ENCODE measurements at regions not wholly inside any gene's neighbourhood (a gene's known extent, or its start where the extent isn't known, plus 50 kb on each side); places are given as distances from the start of the nearest gene placed in this dataset.
"Not testable (repeated sequence)": the region's sequence is repeated elsewhere in the genome, so short reads cannot be mapped to it uniquely, and the experiment has no call there.

DNA sequence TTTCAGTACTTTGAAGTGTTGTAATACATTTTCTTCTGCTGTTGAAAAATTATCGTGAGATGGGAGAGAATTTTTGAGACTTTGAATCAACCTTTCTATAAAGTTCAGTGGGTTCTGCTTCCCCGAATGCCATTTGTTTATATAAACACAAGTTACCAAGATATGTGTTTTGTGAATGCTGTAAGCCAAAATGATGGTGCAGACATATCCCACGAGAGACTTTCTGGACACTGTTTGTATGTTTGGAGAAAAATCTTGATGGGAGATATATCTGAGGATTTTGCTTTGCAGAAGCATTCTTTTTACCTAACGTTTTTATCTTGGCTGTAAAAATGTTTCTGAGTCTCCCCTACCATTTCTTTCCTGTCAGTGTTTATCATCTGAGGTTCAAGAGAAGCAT is 526.6 kb upstream of the ZNF717 start:
- Histone ChIP-seq H3K4me2 (ENCODE audit: low read length) (no peak overlapping the region), H4K20me1 (ENCODE audit: insufficient read depth, low read length) (no peaks in the 10 kb centered on the region), H3K36me3 (ENCODE audit: insufficient read depth, low read length) (no peaks in the 10 kb centered on the region), H3K27ac (ENCODE audit: low read depth, low read length, poor library complexity, severe bottlenecking) (no peak overlapping the region), H3K9me2 (ENCODE audit: insufficient read depth, low read length) (no peaks in the 10 kb centered on the region), H3K9me3 (ENCODE audit: low read length) (no peaks in the 10 kb centered on the region), H3K4me3 (ENCODE audit: low read depth, low read length, poor library complexity, severe bottlenecking) (no peak overlapping the region), H3K4me1 (ENCODE audit: insufficient read depth, low read length, poor library complexity, severe bottlenecking) (no peaks in the 10 kb centered on the region), H3K79me2 (ENCODE audit: insufficient read depth, low read depth, low read length) (no peaks in the 10 kb centered on the region), H2AFZ (ENCODE audit: low read length) (no peak overlapping the region)
- DNase-seq (ENCODE audit: low spot score): no peak
- intact Hi-C loops (cut with micrococcal nuclease; ENCODE audit: unreplicated experiment): no loop called here
- POLR2A ChIA-PET: interaction anchor here (0.9 kb wide), 1 partner anchor 15 kb away, joined by 6 read pairs; no protein-coding TSS in a partner anchor
- BruUV-seq (replicated peaks): no TSS peak
- no peak for TF ChIP-seq CTCF (conservative IDR thresholded peaks at IDR 0.05; ENCODE audit: low read length)
- no peak for TF ChIP-seq EZH2phosphoT487 (IDR thresholded peaks at IDR 0.05; ENCODE audit: borderline replicate concordance, low read depth, low read length)
- CTCF ChIA-PET (ENCODE audit: unreplicated experiment): no interaction called here

GRCh38 chr3:76315906-76316305 is 530.6 kb upstream of the ZNF717 start:
- H4K20me1 ChIP-seq (ENCODE audit: insufficient read depth, low read length); H3K4me2 ChIP-seq (ENCODE audit: low read length); POLR2A ChIA-PET; CTCF ChIA-PET (ENCODE audit: unreplicated experiment); BruUV-seq (replicated peaks); H3K9me3 ChIP-seq (ENCODE audit: low read length); H3K27ac ChIP-seq (ENCODE audit: low read depth, low read length, poor library complexity, severe bottlenecking); H3K79me2 ChIP-seq (ENCODE audit: insufficient read depth, low read depth, low read length); H3K36me3 ChIP-seq (ENCODE audit: insufficient read depth, low read length); H3K4me3 ChIP-seq (ENCODE audit: low read depth, low read length, poor library complexity, severe bottlenecking); H3K4me1 ChIP-seq (ENCODE audit: insufficient read depth, low read length, poor library complexity, severe bottlenecking); DNase-seq (ENCODE audit: low spot score); H3K9me2 ChIP-seq (ENCODE audit: insufficient read depth, low read length); H2AFZ ChIP-seq (ENCODE audit: low read length); intact Hi-C loops (cut with micrococcal nuclease; ENCODE audit: unreplicated experiment): not testable (repeated sequence)

DNA sequence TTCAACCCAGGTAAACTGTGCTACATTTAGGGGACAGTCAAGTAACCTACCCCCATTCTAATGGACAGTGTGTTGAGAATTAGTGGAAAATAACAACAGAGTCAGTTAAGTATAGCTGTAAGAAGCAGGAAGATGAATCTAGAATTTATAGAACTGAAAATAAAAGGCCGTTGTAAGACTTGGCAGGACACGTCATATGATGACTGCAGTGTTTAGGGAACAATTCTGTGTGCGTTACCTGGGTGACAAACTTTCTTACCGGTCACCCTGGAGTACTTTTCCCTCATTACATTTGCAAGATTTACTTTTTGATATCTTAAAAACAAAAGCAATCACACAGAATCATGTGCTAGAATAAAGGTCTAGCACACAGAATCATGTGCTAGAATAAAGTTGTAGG is 536.3 kb upstream of the ZNF717 start:
- CTCF ChIA-PET (ENCODE audit: unreplicated experiment): no interaction called here
- H3K4me3 ChIP-seq (ENCODE audit: low read depth, low read length, poor library complexity, severe bottlenecking): no peak overlapping the region
- no peak overlapping the region for H3K27ac ChIP-seq (ENCODE audit: low read depth, low read length, poor library complexity, severe bottlenecking)
- H3K4me2 ChIP-seq (ENCODE audit: low read length): no peak overlapping the region
- no peaks in the 10 kb centered on the region for H3K79me2 ChIP-seq (ENCODE audit: insufficient read depth, low read depth, low read length)
- TF ChIP-seq EZH2phosphoT487 (IDR thresholded peaks at IDR 0.05; ENCODE audit: borderline replicate concordance, low read depth, low read length): no peak
- no peak for TF ChIP-seq CTCF (conservative IDR thresholded peaks at IDR 0.05; ENCODE audit: low read length)
- H4K20me1 ChIP-seq (ENCODE audit: insufficient read depth, low read length): no peaks in the 10 kb centered on the region
- H3K36me3 ChIP-seq (ENCODE audit: insufficient read depth, low read length): no peaks in the 10 kb centered on the region
- DNase-seq (ENCODE audit: low spot score): no peak
- no peaks in the 10 kb centered on the region for H3K4me1 ChIP-seq (ENCODE audit: insufficient read depth, low read length, poor library complexity, severe bottlenecking)
- H2AFZ ChIP-seq (ENCODE audit: low read length): no peak overlapping the region
- H3K9me2 ChIP-seq (ENCODE audit: insufficient read depth, low read length): no peaks in the 10 kb centered on the region
- BruUV-seq (replicated peaks): no TSS peak
- POLR2A ChIA-PET: no interaction called here
- intact Hi-C loops (cut with micrococcal nuclease; ENCODE audit: unreplicated experiment): no loop called here
- H3K9me3 ChIP-seq (ENCODE audit: low read length): no peaks in the 10 kb centered on the region
